BLaER1 treated with 17β-estradiol and CSF1 and Interleukin-3, amounts not matched to agents 10 nM and 100 nM (cell line): ENCODE measurements at regions not wholly inside any gene's neighbourhood (a gene's known extent, or its start where the extent isn't known, plus 50 kb on each side); places are given as distances from the start of the nearest gene placed in this dataset.

Experiments
- H3K27ac ChIP-seq, 11 experiments: shearing (Covaris generic); formaldehyde crosslinking; 2 replicates each; pipeline ENCODE4 v1.8.1; 2022
- H3K27me3 ChIP-seq, 11 experiments: shearing (Covaris generic); formaldehyde crosslinking; 2 replicates each; pipeline ENCODE4 v1.8.1; 2022
- H3K36me3 ChIP-seq, 11 experiments: shearing (Covaris generic); formaldehyde crosslinking; 2 replicates each; pipeline ENCODE4 v1.8.1; 2022
- H3K4me1 ChIP-seq, 10 experiments: shearing (Covaris generic); formaldehyde crosslinking; 2 replicates each; pipeline ENCODE4 v1.8.1; 2022
- H3K4me2 ChIP-seq, 11 experiments: shearing (Covaris generic); formaldehyde crosslinking; 2 replicates each; pipeline ENCODE4 v1.8.1; 2022
- H3K4me3 ChIP-seq, 10 experiments: shearing (Covaris generic); formaldehyde crosslinking; 2 replicates each; pipeline ENCODE4 v1.8.1; 2022
- H3K9ac ChIP-seq, 11 experiments: shearing (Covaris generic); formaldehyde crosslinking; 2 replicates each; pipeline ENCODE4 v1.8.1; 2022
- H3K9me3 ChIP-seq, 11 experiments: shearing (Covaris generic); formaldehyde crosslinking; replicated peaks in 1 of 11; 2 replicates each; pipeline ENCODE4 v1.8.1; 2022
- H4K20me1 ChIP-seq, 11 experiments: shearing (Covaris generic); formaldehyde crosslinking; 2 replicates each; pipeline ENCODE4 v1.8.1; 2022
- Cebpa-rat ChIP-seq, 11 experiments: shearing (Covaris generic); IDR thresholded peaks; 2 replicates each; pipeline ENCODE4 v1.8.1; 2022

DNA sequence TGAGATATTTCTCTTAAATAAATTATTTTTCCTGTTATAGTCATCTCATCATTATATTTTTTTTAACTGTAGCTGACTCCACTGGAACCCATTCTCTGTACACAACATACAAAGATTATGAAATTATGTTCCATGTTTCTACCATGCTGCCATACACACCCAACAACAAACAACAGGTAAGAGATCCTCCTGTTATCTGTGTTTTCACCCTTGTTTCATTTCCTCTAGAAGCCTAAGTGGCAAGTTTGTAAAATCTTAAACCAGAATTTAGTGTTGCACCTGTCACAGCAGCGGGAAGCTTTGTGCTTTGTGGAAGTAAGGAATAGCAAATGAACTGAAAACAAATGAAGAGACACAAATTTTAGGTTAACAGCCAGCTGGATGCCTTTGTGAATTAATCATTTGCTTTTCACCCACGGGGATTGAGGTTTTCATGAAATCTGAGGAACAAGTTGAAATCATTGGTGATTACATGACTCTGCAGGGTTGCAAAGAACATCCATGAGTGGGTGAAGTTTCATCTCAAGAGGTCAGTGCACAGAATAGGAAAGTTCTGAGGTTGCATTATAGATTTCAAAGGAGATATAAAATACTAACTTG, 273.9 kb upstream of the RGS6 start:
- H3K27me3 ChIP-seq = no peaks in the 10 kb centered on the region
- peaks cover 0 to 68% (median 0%) of the 10 kb centered on the region in 11 experiments; a peak in 3 of 22 replicates for H4K20me1 ChIP-seq
- peak overlapping the region in 10 of 11 experiments; percentile 5 to 56 (median 40); a peak in 16 of 22 replicates for H3K4me2 ChIP-seq
- H3K4me1 ChIP-seq = peaks cover 5 to 17% (median 11%) of the 10 kb centered on the region in 10 experiments; a peak in 18 of 20 replicates
- no peak overlapping the region for H3K4me3 ChIP-seq
- no peak overlapping the region for H3K9ac ChIP-seq
- TF ChIP-seq Cebpa-rat (IDR thresholded peaks at IDR 0.05) = no peak
- H3K27ac ChIP-seq = peak overlapping the region in 3 of 11 experiments; percentile 4 to 32 (median 5); a peak in 1 of 22 replicates
- peaks cover 9 to 98% (median 29%) of the 10 kb centered on the region in 11 experiments; a peak in 20 of 22 replicates for H3K36me3 ChIP-seq
- H3K9me3 ChIP-seq = peaks cover 0 to 6% (median under 1%) of the 10 kb centered on the region in 11 experiments; a peak in 11 of 22 replicates

DNA sequence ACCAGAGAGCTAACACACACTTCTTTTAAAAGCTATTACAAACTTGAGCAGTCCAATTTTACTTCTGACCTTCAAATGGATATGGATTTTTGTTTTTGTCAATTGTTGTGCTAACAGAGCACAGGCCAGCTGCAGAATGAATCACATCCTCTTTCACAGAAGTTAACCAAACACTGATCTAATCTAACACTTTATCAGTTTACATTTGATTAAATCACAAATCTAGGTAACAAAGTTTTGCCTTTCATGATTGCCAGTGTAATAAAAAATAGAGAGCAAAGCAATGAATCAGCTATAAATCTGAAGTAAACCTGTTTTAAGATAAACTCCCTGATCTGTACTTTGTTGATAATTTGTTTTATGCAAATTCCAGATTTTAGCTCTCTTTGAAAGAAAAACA, 273.1 kb upstream of the RGS6 start:
- Histone ChIP-seq H3K27me3 (no peaks in the 10 kb centered on the region), H3K4me3 (no peak overlapping the region), H3K27ac (peak overlapping the region in 3 of 11 experiments; percentile 4 to 32 (median 5); a peak in 4 of 22 replicates), H3K4me2 (peak overlapping the region in 5 of 11 experiments; percentile 5 to 48 (median 46); a peak in 8 of 22 replicates), H3K9me3 (no peaks in the 10 kb centered on the region), H3K36me3 (peaks cover 9 to 98% (median 29%) of the 10 kb centered on the region in 11 experiments; a peak in 20 of 22 replicates), H3K4me1 (peaks cover 5 to 17% (median 11%) of the 10 kb centered on the region in 10 experiments; a peak in 18 of 20 replicates), H3K9ac (no peak overlapping the region), H4K20me1 (peaks cover 0 to 60% (median 0%) of the 10 kb centered on the region in 11 experiments; a peak in 3 of 22 replicates)
- TF ChIP-seq Cebpa-rat (IDR thresholded peaks at IDR 0.05) = no peak

DNA sequence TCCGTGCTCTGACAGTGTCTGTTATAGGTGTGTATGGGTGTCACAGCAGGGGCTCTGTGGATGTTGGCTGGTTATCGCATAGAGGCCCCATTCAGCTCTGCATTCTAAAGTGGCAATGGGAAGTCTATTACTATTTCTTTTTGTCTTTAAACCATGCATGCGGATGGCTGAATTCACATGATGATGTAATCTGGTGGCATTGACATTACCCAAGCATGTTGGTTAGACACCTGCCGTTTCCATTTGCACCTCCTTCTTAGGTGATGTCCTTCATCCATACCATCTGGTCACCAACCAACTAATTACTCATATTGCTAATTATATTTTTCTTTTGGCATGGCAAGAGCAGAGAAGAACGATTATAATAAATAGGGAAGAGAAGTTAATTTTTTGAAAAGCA, 270.8 kb upstream of the RGS6 start:
- Histone ChIP-seq H3K27me3 (no peaks in the 10 kb centered on the region), H3K4me1 (peaks cover 5 to 17% (median 11%) of the 10 kb centered on the region in 10 experiments; a peak in 18 of 20 replicates), H3K4me3 (no peak overlapping the region), H3K4me2 (no peak overlapping the region), H3K27ac (no peak overlapping the region), H4K20me1 (peaks cover 0 to 38% (median 0%) of the 10 kb centered on the region in 11 experiments; a peak in 3 of 22 replicates), H3K9ac (no peak overlapping the region), H3K9me3 (no peaks in the 10 kb centered on the region), H3K36me3 (peaks cover 9 to 98% (median 29%) of the 10 kb centered on the region in 11 experiments; a peak in 19 of 22 replicates)
- TF ChIP-seq Cebpa-rat (IDR thresholded peaks at IDR 0.05) = no peak

DNA sequence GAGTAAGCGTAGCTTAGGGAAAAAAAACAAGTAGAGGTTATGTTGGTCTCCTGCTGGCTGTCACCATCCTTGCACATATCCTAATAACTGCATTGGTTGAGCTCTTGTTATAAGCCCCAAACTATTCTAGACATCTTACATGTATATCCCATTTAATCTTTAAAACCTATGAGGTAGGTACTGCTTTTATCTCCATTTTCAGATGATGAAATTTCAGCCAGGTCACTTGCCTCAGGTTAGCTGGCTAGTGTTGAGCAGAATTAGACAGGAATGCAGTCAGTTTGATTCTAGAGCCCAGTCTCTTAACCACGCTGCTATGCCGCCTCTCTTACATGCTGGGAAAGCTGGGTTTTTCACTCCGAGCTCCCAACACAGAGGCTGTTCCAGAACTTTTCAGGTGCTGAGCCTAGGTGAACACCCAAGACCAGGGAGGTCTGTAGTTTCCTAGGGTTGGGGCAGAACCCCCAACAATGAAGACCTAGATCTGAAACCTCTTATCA, 269.9 kb upstream of the RGS6 start:
- H3K9me3 ChIP-seq = no peaks in the 10 kb centered on the region
- no peak overlapping the region for H3K4me3 ChIP-seq
- no peak overlapping the region for H3K27ac ChIP-seq
- peaks cover 9 to 98% (median 29%) of the 10 kb centered on the region in 11 experiments; a peak in 19 of 22 replicates for H3K36me3 ChIP-seq
- no peak overlapping the region for H3K4me2 ChIP-seq
- no peaks in the 10 kb centered on the region for H3K27me3 ChIP-seq
- H3K9ac ChIP-seq = no peak overlapping the region
- H3K4me1 ChIP-seq = peaks cover 5 to 17% (median 11%) of the 10 kb centered on the region in 10 experiments; a peak in 18 of 20 replicates
- H4K20me1 ChIP-seq = peaks cover 0 to 34% (median 0%) of the 10 kb centered on the region in 11 experiments; a peak in 2 of 22 replicates
- TF ChIP-seq Cebpa-rat (IDR thresholded peaks at IDR 0.05) = no peak

DNA sequence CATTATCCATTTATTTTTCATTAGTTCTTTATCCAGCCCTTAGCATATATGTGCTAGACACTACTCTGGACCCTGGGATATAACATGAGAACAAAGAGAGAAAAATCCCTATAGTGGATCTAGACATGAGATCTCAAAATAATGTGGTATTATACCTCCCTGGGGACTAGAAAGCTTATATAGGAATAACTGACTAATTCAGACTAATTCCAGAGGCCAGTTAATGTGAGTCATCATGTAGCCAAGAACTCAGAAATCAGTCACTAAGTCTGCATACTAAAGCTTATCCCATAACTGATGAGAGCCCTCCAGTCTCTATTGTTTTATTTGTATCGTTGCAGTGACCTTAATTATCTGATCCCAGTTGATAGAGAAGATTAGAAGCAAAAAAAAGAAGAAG, 267.1 kb upstream of the RGS6 start:
- peaks cover 9 to 99% (median 28%) of the 10 kb centered on the region in 11 experiments; a peak in 19 of 22 replicates for H3K36me3 ChIP-seq
- H3K27me3 ChIP-seq = no peaks in the 10 kb centered on the region
- no peak overlapping the region for H3K9ac ChIP-seq
- H3K9me3 ChIP-seq = no peaks in the 10 kb centered on the region
- H3K4me1 ChIP-seq = no peaks in the 10 kb centered on the region
- no peak overlapping the region for H3K4me3 ChIP-seq
- H3K4me2 ChIP-seq = no peak overlapping the region
- TF ChIP-seq Cebpa-rat (IDR thresholded peaks at IDR 0.05) = no peak
- H3K27ac ChIP-seq = no peak overlapping the region
- H4K20me1 ChIP-seq = peaks cover 0 to 14% (median 0%) of the 10 kb centered on the region in 11 experiments; a peak in 2 of 22 replicates

DNA sequence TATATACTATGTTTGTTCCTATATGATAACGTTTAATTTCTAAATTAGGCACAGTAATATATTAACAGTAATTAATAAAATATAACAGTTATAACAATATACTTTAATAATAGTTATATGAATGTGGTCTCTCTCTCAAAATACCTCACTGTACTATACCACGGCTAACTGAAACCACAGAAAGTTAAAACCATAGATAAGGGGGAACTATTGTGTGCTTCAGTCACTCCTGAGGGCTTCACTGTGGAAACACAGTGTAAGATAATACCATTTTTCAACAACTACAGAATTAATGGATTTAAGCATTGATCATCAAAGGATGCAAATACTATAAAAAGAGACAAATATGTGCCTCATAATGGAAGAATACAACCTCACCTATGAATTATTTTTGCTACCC, 266.4 kb upstream of the RGS6 start:
- H3K4me3 ChIP-seq = no peak overlapping the region
- no peak overlapping the region for H3K27ac ChIP-seq
- TF ChIP-seq Cebpa-rat (IDR thresholded peaks at IDR 0.05) = no peak

DNA sequence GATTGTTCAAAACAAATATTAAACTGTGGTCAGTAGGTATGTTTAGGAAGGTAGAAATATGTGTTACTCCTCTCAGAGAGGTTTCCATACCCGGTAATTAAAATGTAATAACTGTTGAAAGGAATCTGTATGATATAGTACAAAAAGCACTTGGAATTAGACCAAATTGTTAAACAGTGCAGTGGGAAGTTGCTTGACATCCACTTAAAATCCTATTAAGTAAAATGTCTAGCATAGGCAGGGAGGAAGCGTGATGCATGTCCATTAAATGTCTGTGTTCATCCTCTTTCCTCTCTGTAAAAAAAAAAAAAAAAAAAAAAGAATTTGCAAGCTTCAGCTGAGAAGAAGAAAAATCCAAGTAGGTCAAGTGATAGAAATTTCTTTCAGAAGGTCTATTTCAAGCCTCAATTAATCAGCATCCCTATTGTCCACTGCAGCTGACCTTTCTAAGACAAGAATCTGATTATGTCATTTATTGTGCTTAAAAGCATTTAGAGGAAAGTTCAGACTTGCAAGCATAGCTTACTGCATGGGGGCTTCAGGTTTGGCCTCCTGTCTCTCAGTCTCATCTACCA, 265.6 kb upstream of the RGS6 start:
- Histone ChIP-seq H3K4me2 (no peak overlapping the region), H3K9me3 (no peaks in the 10 kb centered on the region), H3K27me3 (no peaks in the 10 kb centered on the region), H3K9ac (no peak overlapping the region), H3K36me3 (peaks cover 12 to 98% (median 23%) of the 10 kb centered on the region in 11 experiments; a peak in 19 of 22 replicates), H3K4me1 (no peaks in the 10 kb centered on the region), H4K20me1 (peaks cover 0 to 6% (median 0%) of the 10 kb centered on the region in 11 experiments; a peak in 2 of 22 replicates), H3K4me3 (no peak overlapping the region), H3K27ac (no peak overlapping the region)
- no peak for TF ChIP-seq Cebpa-rat (IDR thresholded peaks at IDR 0.05)

More for the DNA sequence above, 266.4 kb upstream of the RGS6 start:
- no peaks in the 10 kb centered on the region for H3K9me3 ChIP-seq
- peaks cover 0 to 8% (median 0%) of the 10 kb centered on the region in 11 experiments; a peak in 2 of 22 replicates for H4K20me1 ChIP-seq
- no peak overlapping the region for H3K9ac ChIP-seq
- peaks cover 9 to 98% (median 23%) of the 10 kb centered on the region in 11 experiments; a peak in 19 of 22 replicates for H3K36me3 ChIP-seq
- H3K4me1 ChIP-seq = no peaks in the 10 kb centered on the region
- no peaks in the 10 kb centered on the region for H3K27me3 ChIP-seq
- no peak overlapping the region for H3K4me2 ChIP-seq

DNA sequence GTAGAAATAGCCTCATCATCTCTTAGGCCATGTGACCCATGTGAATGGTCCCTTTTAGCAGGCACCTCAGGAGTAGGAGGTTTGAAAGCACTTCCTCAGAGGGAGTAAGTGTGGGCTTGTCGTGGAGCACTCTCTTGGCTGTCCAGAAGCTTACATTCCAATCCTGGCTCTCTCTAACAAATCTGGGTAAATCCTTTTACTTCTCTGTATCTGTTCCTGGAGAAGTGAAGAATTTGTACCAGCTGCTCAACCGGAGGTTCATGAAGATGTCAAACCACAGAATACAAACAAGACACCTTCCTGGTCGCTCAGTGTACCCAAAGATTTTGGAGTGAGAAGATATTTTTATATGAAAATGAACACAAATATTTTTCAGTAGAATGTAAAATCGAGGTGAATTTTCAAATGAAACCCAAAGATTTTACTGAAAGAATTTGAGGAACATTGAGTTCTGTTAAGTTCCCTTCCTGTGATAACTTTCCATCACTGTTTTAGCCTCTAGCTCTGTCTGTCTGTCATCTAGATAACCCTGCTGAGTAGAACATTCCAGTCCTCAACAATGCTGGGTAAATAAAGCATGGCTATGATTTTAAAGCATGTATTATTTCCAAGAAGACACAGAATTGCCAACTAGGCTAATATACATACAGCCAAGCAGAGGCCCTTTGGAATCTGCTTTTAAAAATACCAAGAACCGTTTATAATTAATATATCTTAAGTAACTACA, 263.9 kb upstream of the RGS6 start:
- Histone ChIP-seq H3K36me3 (peaks cover 6 to 98% (median 27%) of the 10 kb centered on the region in 11 experiments; a peak in 20 of 22 replicates), H3K4me2 (no peak overlapping the region), H3K9ac (no peak overlapping the region), H3K9me3 (no peaks in the 10 kb centered on the region), H3K27ac (no peak overlapping the region), H3K4me1 (no peaks in the 10 kb centered on the region), H4K20me1 (peaks cover 0 to 14% (median 0%) of the 10 kb centered on the region in 11 experiments; a peak in 2 of 22 replicates), H3K4me3 (no peak overlapping the region), H3K27me3 (no peaks in the 10 kb centered on the region)
- no peak for TF ChIP-seq Cebpa-rat (IDR thresholded peaks at IDR 0.05)
